Activated CD4-positive, alpha-beta T cell treated with anti-CD3 and anti-CD28 coated beads, Interleukin-2, amount 50 U/mL, for 16 hours (primary cell): ENCODE measurements at regions not wholly inside any gene's neighbourhood (a gene's known extent, or its start where the extent isn't known, plus 50 kb on each side); places are given as distances from the start of the nearest gene placed in this dataset.

ENCODE experiments used
- DNase-seq: peaks from one replicate; pipeline ENCODE4 v3.0.0-alpha.2; 2020

GRCh38 chr4:13316354-13316753 lies 167.8 kb downstream of the RAB28 start:
- DNase-seq: no peak

GRCh38 chr4:13313856-13314255 lies 170.3 kb downstream of the RAB28 start:
- no peak for DNase-seq

GRCh38 chr4:13312264-13312663 lies 171.9 kb downstream of the RAB28 start:
- no peak for DNase-seq

GRCh38 chr4:13309751-13310150 lies 174.4 kb downstream of the RAB28 start:
- DNase-seq: no peak

GRCh38 chr4:13306356-13306755 lies 177.8 kb downstream of the RAB28 start:
- DNase-seq: no peak

GRCh38 chr4:13302876-13303275 lies 181.3 kb downstream of the RAB28 start:
- no peak for DNase-seq

GRCh38 chr4:13299343-13299742 lies 184.8 kb downstream of the RAB28 start:
- no peak for DNase-seq

- DNase-seq: no peak
Observed at GRCh38 chr4:13298655-13299054, 185.5 kb downstream of the RAB28 start.

- DNase-seq: no peak
Observed at GRCh38 chr4:13296986-13297385, 187.2 kb downstream of the RAB28 start.

- no peak for DNase-seq
Observed at GRCh38 chr4:13294961-13295605, 189.1 kb downstream of the RAB28 start.

- DNase-seq: no peak
Observed at GRCh38 chr4:13292372-13292771, 191.8 kb downstream of the RAB28 start.

- DNase-seq: no peak
Observed at GRCh38 chr4:13289391-13289790, 194.7 kb downstream of the RAB28 start.

- DNase-seq: no peak
Observed at GRCh38 chr4:13285336-13285735, 198.8 kb downstream of the RAB28 start.

- DNase-seq: no peak
Observed at GRCh38 chr4:13284932-13285331, 199.2 kb downstream of the RAB28 start.

GRCh38 chr4:13276357-13276756 lies 207.8 kb downstream of the RAB28 start:
- no peak for DNase-seq

GRCh38 chr4:13268703-13269102 lies 215.4 kb downstream of the RAB28 start:
- no peak for DNase-seq

GRCh38 chr4:13268165-13268564 lies 216.0 kb downstream of the RAB28 start:
- no peak for DNase-seq

- no peak for DNase-seq
Observed at GRCh38 chr4:13267091-13267490, 217.0 kb downstream of the RAB28 start.

- DNase-seq: no peak
Observed at GRCh38 chr4:13266687-13267086, 217.5 kb downstream of the RAB28 start.

- DNase-seq: no peak
Observed at GRCh38 chr4:13263967-13264525, 220.1 kb downstream of the RAB28 start.

- DNase-seq: no peak
Observed at GRCh38 chr4:13262816-13263215, 221.3 kb downstream of the RAB28 start.

GRCh38 chr4:13261486-13262257 lies 222.5 kb downstream of the RAB28 start:
- no peak for DNase-seq

- no peak for DNase-seq
Observed at GRCh38 chr4:13260513-13260912, 223.6 kb downstream of the RAB28 start.

- no peak for DNase-seq
Observed at GRCh38 chr4:13250263-13250662, 233.9 kb downstream of the RAB28 start.
